Lower leg skin (tissue), 3 donors: ENCODE measurements at regions not wholly inside any gene's neighbourhood (a gene's known extent, or its start where the extent isn't known, plus 50 kb on each side); places are given as distances from the start of the nearest gene placed in this dataset.

Experiments
- POLR2A ChIP-seq, 2 donors: fragments of 450-650 bp; IDR thresholded peaks; one replicate each; pipeline ENCODE4 v1.6.1; 2016 to 2017; ENCODE audit warnings: antibody characterized with exemption in 2 of 2, mild to moderate bottlenecking in 1 of 2, moderate library complexity in 1 of 2
- TF ChIP-seq, protein P1 (sequence below), 3 donors: fragments of 450-650 bp; IDR thresholded peaks; one replicate each; pipeline ENCODE4 v1.5.1; 2016; ENCODE audit warnings: antibody characterized with exemption in 3 of 3, mild to moderate bottlenecking in 3 of 3, moderate library complexity in 2 of 3

DNA sequence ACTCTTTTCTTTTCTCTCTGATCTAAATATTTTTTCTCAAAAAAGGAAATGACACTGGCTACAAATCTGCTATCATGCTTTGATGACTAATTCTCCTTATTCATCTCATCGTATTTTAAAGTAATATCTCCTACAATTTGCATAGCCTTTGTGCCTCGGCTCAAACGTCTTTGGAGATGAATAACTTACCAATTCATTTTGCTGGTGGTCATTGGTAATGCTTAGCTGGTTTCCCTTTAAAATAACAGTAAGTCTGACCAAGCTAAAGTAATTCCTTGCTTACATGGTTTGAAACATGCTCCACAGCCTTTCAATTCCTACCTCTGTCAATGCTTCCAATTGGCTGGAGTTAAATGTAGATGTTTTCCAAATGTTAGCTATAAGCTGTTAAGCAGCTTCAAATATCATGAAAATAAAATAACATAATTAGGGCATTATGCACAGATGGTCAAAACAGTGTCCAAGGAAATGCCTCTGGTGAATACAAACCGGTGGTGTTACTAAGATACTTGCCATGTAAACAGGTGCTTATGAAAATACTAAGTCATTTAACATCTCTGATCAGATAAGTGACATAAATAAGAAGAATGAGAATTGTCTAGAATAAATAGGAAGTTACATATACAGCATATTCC is 435.0 kb downstream of the POM121L12 start:
- no peak for TF ChIP-seq POLR2A (IDR thresholded peaks at IDR 0.05)
- TF ChIP-seq, protein P1, sequence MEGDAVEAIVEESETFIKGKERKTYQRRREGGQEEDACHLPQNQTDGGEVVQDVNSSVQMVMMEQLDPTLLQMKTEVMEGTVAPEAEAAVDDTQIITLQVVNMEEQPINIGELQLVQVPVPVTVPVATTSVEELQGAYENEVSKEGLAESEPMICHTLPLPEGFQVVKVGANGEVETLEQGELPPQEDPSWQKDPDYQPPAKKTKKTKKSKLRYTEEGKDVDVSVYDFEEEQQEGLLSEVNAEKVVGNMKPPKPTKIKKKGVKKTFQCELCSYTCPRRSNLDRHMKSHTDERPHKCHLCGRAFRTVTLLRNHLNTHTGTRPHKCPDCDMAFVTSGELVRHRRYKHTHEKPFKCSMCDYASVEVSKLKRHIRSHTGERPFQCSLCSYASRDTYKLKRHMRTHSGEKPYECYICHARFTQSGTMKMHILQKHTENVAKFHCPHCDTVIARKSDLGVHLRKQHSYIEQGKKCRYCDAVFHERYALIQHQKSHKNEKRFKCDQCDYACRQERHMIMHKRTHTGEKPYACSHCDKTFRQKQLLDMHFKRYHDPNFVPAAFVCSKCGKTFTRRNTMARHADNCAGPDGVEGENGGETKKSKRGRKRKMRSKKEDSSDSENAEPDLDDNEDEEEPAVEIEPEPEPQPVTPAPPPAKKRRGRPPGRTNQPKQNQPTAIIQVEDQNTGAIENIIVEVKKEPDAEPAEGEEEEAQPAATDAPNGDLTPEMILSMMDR (IDR thresholded peaks at IDR 0.05): no peak
